Ishikawa (cell line): ENCODE measurements at regions not wholly inside any gene's neighbourhood (a gene's known extent, or its start where the extent isn't known, plus 50 kb on each side); places are given as distances from the start of the nearest gene placed in this dataset.

Source experiments
- EP300 ChIP-seq: IDR thresholded peaks from 2 replicates; pipeline ENCODE4 v1.6.1; 2012; ENCODE audit warnings: borderline replicate concordance
- TAF1 ChIP-seq: IDR thresholded peaks from 2 replicates; pipeline ENCODE4 v1.6.1; 2012; ENCODE audit warnings: low read depth, mild to moderate bottlenecking
- TEAD4 ChIP-seq: IDR thresholded peaks from 2 replicates; pipeline ENCODE4 v1.6.1; 2012
- YY1 ChIP-seq: IDR thresholded peaks from 2 replicates; pipeline ENCODE4 v1.6.1; 2012; ENCODE audit warnings: low read depth
- TF ChIP-seq, protein P1 (sequence below): IDR thresholded peaks from 2 replicates; pipeline ENCODE4 v1.6.1; 2012; ENCODE audit warnings: low read depth, mild to moderate bottlenecking

DNA sequence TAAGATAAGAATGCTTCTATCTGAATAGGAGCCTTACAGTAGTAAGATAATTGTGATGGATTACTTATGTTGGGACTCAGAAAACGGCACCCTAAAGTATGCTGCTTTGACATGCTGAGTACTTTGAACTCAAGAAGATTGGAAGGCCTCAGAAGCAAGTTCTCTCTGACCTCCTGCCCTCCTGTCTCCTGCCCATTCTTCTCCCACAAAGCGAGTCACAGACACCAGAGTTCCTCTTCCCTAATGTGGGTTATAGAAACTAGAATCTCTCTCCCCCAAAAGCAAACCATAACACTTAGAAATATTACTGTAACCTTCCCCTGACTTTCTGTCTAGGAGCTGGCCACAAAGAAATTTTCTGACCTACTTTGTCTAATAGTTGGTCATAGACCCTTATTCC, 76.5 kb downstream of the DDIT4L start:
- TF ChIP-seq TAF1 (no peak), TEAD4 (no peak), YY1 (no peak), EP300 (no peak)
- TF ChIP-seq, protein P1, sequence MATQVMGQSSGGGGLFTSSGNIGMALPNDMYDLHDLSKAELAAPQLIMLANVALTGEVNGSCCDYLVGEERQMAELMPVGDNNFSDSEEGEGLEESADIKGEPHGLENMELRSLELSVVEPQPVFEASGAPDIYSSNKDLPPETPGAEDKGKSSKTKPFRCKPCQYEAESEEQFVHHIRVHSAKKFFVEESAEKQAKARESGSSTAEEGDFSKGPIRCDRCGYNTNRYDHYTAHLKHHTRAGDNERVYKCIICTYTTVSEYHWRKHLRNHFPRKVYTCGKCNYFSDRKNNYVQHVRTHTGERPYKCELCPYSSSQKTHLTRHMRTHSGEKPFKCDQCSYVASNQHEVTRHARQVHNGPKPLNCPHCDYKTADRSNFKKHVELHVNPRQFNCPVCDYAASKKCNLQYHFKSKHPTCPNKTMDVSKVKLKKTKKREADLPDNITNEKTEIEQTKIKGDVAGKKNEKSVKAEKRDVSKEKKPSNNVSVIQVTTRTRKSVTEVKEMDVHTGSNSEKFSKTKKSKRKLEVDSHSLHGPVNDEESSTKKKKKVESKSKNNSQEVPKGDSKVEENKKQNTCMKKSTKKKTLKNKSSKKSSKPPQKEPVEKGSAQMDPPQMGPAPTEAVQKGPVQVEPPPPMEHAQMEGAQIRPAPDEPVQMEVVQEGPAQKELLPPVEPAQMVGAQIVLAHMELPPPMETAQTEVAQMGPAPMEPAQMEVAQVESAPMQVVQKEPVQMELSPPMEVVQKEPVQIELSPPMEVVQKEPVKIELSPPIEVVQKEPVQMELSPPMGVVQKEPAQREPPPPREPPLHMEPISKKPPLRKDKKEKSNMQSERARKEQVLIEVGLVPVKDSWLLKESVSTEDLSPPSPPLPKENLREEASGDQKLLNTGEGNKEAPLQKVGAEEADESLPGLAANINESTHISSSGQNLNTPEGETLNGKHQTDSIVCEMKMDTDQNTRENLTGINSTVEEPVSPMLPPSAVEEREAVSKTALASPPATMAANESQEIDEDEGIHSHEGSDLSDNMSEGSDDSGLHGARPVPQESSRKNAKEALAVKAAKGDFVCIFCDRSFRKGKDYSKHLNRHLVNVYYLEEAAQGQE, result no peak
